Fibroblast of lung (primary cell): ENCODE measurements at regions not wholly inside any gene's neighbourhood (a gene's known extent, or its start where the extent isn't known, plus 50 kb on each side); places are given as distances from the start of the nearest gene placed in this dataset.

Source experiments
- DNase-seq, 2 donors: peaks; one replicate each; pipeline versions ENCODE4 v3.0.0 to v3.0.0-alpha.2; 2010; ENCODE audit warnings: low read depth in 2 of 2
- H2AFZ ChIP-seq: 2 replicates; pipeline ENCODE4 v1.5.1; 2012; ENCODE audit warnings: low read length, control low read depth, inconsistent platforms
- H3K27ac ChIP-seq: 2 replicates; pipeline ENCODE4 v1.5.1; 2011; ENCODE audit warnings: low read length, control low read depth; ENCODE audit not compliant: insufficient read depth
- H3K27me3 ChIP-seq: 2 replicates; pipeline ENCODE4 v1.5.1; 2011; ENCODE audit warnings: mild to moderate bottlenecking, low read length; ENCODE audit not compliant: control insufficient read depth, insufficient read depth
- H3K36me3 ChIP-seq: 2 replicates; pipeline ENCODE4 v1.5.1; 2011; ENCODE audit warnings: low read length; ENCODE audit not compliant: control insufficient read depth, insufficient read depth
- H3K4me1 ChIP-seq: 2 replicates; pipeline ENCODE4 v1.5.1; 2011; ENCODE audit warnings: low read length; ENCODE audit not compliant: control insufficient read depth, insufficient read depth; ENCODE audit errors: extremely low read depth
- H3K4me2 ChIP-seq: 2 replicates; pipeline ENCODE4 v1.5.1; 2011; ENCODE audit warnings: low read length, control low read depth; ENCODE audit not compliant: insufficient read depth; ENCODE audit errors: extremely low read depth
- H3K4me3 ChIP-seq, 4 experiments: fragments of 200-600 bp in 1 of 4; sonication (generic) in 1 of 4; replicated peaks in 1 of 4; 2 replicates each; pipeline ENCODE4 v1.5.1; 2011 to 2016; ENCODE audit warnings: low read length in 4 of 4, low read depth in 3 of 4, mild to moderate bottlenecking in 3 of 4, control low read depth in 2 of 4, inconsistent platforms in 1 of 4, mixed read lengths in 1 of 4; ENCODE audit not compliant: insufficient read depth in 1 of 4; ENCODE audit errors: control extremely low read depth in 1 of 4
- H3K79me2 ChIP-seq: 2 replicates; pipeline ENCODE4 v1.5.1; 2012; ENCODE audit warnings: mild to moderate bottlenecking, low read length, inconsistent platforms; ENCODE audit not compliant: control insufficient read depth, insufficient read depth
- H3K9ac ChIP-seq: 2 replicates; pipeline ENCODE4 v1.5.1; 2011; ENCODE audit warnings: mild to moderate bottlenecking, low read length, control low read depth; ENCODE audit not compliant: insufficient read depth
- H3K9me3 ChIP-seq: 2 replicates; pipeline ENCODE4 v1.5.1; 2012; ENCODE audit warnings: low read depth, low read length; ENCODE audit not compliant: control insufficient read depth, insufficient read depth
- H4K20me1 ChIP-seq: 2 replicates; pipeline ENCODE4 v1.5.1; 2011; ENCODE audit warnings: low read length; ENCODE audit not compliant: control insufficient read depth, insufficient read depth; ENCODE audit errors: extremely low read depth
- EZH2 ChIP-seq: IDR thresholded peaks from 2 replicates; pipeline ENCODE4 v1.5.1; 2012; ENCODE audit warnings: low read length, control low read depth, mild to moderate bottlenecking; ENCODE audit errors: missing control alignments
- TF ChIP-seq, protein P1 (sequence below), 2 donors: IDR thresholded peaks in 1 of 2; conservative IDR thresholded peaks in 1 of 2; 1 replicate in 1 of 2; 2 replicates in 1 of 2; pipeline ENCODE4 v1.5.1; 2011 to 2012; ENCODE audit warnings: low read length in 2 of 2, control low read depth in 1 of 2, inconsistent platforms in 1 of 2, low read depth in 1 of 2, mild to moderate bottlenecking in 1 of 2

DNA sequence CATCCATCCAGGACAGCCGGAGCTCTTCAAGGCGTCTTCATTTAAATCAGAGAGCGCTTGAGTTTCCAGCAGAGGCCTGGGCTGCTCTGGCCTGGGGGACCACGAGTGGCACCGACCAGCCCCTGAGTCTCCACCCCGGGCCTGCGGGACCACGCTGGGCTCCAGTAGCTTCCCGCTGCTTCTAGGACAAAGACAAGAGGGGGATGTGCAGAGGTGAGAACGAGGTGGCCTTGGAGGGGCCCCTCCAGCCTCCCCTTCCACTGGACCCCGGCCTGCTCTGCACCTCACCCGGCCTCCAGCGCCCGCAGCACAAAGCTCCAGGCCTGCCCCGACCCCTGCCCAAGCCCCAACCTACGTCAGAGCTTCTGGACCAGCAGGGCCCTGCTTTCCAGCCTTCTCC, 81.6 kb downstream of the IRX2 start:
- no peak overlapping the region for H2AFZ ChIP-seq
- H3K4me3 ChIP-seq = no peak overlapping the region
- H3K27me3 ChIP-seq = no peaks in the 10 kb centered on the region
- peaks cover 3% of the 10 kb centered on the region for H3K9me3 ChIP-seq
- H3K27ac ChIP-seq = no peak overlapping the region
- H3K4me1 ChIP-seq = no peaks in the 10 kb centered on the region
- TF ChIP-seq, protein P1, sequence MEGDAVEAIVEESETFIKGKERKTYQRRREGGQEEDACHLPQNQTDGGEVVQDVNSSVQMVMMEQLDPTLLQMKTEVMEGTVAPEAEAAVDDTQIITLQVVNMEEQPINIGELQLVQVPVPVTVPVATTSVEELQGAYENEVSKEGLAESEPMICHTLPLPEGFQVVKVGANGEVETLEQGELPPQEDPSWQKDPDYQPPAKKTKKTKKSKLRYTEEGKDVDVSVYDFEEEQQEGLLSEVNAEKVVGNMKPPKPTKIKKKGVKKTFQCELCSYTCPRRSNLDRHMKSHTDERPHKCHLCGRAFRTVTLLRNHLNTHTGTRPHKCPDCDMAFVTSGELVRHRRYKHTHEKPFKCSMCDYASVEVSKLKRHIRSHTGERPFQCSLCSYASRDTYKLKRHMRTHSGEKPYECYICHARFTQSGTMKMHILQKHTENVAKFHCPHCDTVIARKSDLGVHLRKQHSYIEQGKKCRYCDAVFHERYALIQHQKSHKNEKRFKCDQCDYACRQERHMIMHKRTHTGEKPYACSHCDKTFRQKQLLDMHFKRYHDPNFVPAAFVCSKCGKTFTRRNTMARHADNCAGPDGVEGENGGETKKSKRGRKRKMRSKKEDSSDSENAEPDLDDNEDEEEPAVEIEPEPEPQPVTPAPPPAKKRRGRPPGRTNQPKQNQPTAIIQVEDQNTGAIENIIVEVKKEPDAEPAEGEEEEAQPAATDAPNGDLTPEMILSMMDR (conservative IDR thresholded peaks at IDR 0.05 in 1 of 2, IDR thresholded peaks at IDR 0.05 in 1 of 2; ENCODE audit: low read depth in 1 of 2, low read length in 2 of 2) = no peak
- TF ChIP-seq EZH2 = no peak
- H3K36me3 ChIP-seq = no peaks in the 10 kb centered on the region
- no peak for DNase-seq
- H3K9ac ChIP-seq = no peak overlapping the region
- no peaks in the 10 kb centered on the region for H3K79me2 ChIP-seq
- H4K20me1 ChIP-seq = no peaks in the 10 kb centered on the region
- no peak overlapping the region for H3K4me2 ChIP-seq

DNA sequence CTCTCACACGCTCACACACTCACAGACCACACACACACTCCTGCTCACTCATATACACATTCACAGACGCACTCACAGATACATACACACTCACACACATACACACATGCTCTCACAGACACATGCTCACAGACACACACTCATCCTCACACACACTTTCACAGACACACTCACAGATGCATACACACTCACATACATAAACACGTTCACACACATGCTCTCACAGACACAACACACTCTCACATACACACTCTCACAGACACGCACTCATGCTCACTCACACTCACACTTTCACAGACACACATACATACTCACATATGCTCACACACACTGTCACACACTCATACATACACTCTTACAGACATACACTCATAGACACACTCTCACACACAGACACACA, 82.2 kb downstream of the IRX2 start:
- Histone ChIP-seq H3K4me1 (no peaks in the 10 kb centered on the region), H3K27me3 (no peaks in the 10 kb centered on the region), H3K36me3 (no peaks in the 10 kb centered on the region), H2AFZ (no peak overlapping the region), H4K20me1 (no peaks in the 10 kb centered on the region), H3K4me2 (no peak overlapping the region), H3K27ac (no peak overlapping the region), H3K79me2 (no peaks in the 10 kb centered on the region), H3K9ac (no peak overlapping the region), H3K4me3 (no peak overlapping the region), H3K9me3 (peaks cover 3% of the 10 kb centered on the region)
- no peak for DNase-seq
- TF ChIP-seq EZH2 = no peak
- TF ChIP-seq, protein P1 (conservative IDR thresholded peaks at IDR 0.05 in 1 of 2, IDR thresholded peaks at IDR 0.05 in 1 of 2; ENCODE audit: low read depth in 1 of 2, low read length in 2 of 2) = no peak

DNA sequence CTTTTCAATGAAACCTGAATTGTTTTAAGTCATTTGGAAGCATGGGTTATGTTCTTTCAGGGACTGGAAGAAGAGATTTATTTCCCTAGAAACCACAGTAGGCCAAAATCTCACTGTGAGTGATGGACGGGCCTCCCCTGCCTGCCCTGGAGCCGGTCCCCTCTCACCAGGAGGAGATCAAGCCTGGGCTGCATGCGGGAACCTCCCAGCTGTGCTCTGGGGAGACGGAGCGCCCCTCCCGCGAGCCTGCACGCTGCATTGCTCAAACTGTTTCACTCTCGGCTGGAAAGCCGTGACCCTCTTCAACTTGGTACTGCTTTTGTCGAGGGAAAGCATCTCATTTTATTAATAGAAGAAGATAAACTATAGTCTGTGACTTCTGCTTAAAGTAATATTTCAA, 85.4 kb downstream of the IRX2 start:
- no peak overlapping the region for H3K4me2 ChIP-seq
- H3K36me3 ChIP-seq = no peaks in the 10 kb centered on the region
- H3K4me1 ChIP-seq = no peaks in the 10 kb centered on the region
- no peaks in the 10 kb centered on the region for H3K27me3 ChIP-seq
- H4K20me1 ChIP-seq = no peaks in the 10 kb centered on the region
- H3K9me3 ChIP-seq = peaks cover 3% of the 10 kb centered on the region
- DNase-seq = no peak
- H2AFZ ChIP-seq = no peak overlapping the region
- H3K4me3 ChIP-seq = no peak overlapping the region
- TF ChIP-seq, protein P1 (conservative IDR thresholded peaks at IDR 0.05 in 1 of 2, IDR thresholded peaks at IDR 0.05 in 1 of 2; ENCODE audit: low read depth in 1 of 2, low read length in 2 of 2) = no peak
- TF ChIP-seq EZH2 = no peak
- H3K27ac ChIP-seq = no peak overlapping the region
- H3K79me2 ChIP-seq = no peaks in the 10 kb centered on the region
- H3K9ac ChIP-seq = no peak overlapping the region
